Esophagus muscularis mucosa (tissue), 4 donors: ENCODE measurements at regions not wholly inside any gene's neighbourhood (a gene's known extent, or its start where the extent isn't known, plus 50 kb on each side); places are given as distances from the start of the nearest gene placed in this dataset.

ENCODE experiments used
- EP300 ChIP-seq: sonication (generic); formaldehyde crosslinking; IDR thresholded peaks from one replicate; pipeline ENCODE4 v1.6.1; 2017; ENCODE audit warnings: antibody characterized with exemption
- POLR2A ChIP-seq: fragments of 450-650 bp; IDR thresholded peaks from one replicate; pipeline ENCODE4 v1.6.1; 2017; ENCODE audit warnings: antibody characterized with exemption, moderate library complexity, mild to moderate bottlenecking, low read depth
- POLR2AphosphoS5 ChIP-seq, 2 donors: sonication (generic); formaldehyde crosslinking; IDR thresholded peaks; one replicate each; pipeline ENCODE4 v1.6.1; 2017; ENCODE audit warnings: antibody characterized with exemption in 2 of 2
- TF ChIP-seq, protein P1 (sequence below), 3 experiments: fragments of 200-600 bp in 2 of 3; fragments of 450-650 bp in 1 of 3; sonication (generic) in 2 of 3; IDR thresholded peaks; one replicate each; pipeline ENCODE4 v1.5.1; 2017 to 2019; ENCODE audit warnings: antibody characterized with exemption in 3 of 3, mild to moderate bottlenecking in 2 of 3, moderate library complexity in 1 of 3

DNA sequence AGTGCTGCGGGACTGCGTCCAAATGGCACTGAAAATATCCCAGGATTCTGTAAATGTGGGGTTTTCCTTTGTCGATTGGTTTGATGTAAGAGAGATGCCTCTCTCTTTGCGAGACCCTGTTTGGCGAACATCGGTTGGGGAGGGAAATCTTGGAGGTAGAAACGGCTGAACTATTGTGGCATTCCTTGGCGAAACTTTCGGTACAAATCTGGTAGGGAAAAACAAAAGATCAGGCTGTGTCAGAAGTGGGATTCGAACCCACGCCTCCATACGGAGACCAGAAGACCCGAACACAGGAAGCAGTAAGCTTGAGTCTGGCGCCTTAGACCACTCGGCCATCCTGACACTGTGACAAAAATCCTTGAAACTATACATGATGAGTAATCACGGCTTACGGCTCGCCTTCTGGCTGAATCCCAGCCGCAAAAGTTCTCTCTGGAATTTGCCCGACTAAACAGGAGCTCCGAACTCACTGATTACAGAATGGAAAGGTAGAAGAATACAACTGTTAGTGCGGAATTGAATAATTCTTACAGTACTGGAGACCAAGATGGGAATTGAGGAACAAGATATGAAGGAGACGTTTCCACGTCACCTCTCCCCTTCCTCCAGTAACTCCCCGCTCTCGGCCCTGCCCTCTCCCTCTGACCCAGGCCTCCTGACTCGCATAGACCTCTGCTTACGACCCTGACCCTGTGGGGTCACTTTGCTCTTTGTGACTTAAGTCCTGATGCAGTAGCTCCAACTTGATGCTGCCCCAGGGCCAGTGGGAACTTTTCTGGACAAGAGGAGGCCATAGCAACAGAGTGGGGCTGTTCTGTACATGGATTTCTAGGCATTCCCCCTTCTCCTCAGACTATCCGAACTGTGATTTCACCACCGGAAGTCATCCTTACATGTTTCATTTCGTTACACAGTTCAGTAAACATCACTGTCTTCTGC, 132.8 kb upstream of the ZNF184 start:
- no peak for TF ChIP-seq POLR2A
- TF ChIP-seq, protein P1, sequence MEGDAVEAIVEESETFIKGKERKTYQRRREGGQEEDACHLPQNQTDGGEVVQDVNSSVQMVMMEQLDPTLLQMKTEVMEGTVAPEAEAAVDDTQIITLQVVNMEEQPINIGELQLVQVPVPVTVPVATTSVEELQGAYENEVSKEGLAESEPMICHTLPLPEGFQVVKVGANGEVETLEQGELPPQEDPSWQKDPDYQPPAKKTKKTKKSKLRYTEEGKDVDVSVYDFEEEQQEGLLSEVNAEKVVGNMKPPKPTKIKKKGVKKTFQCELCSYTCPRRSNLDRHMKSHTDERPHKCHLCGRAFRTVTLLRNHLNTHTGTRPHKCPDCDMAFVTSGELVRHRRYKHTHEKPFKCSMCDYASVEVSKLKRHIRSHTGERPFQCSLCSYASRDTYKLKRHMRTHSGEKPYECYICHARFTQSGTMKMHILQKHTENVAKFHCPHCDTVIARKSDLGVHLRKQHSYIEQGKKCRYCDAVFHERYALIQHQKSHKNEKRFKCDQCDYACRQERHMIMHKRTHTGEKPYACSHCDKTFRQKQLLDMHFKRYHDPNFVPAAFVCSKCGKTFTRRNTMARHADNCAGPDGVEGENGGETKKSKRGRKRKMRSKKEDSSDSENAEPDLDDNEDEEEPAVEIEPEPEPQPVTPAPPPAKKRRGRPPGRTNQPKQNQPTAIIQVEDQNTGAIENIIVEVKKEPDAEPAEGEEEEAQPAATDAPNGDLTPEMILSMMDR (IDR thresholded peaks at IDR 0.05) = no peak
- TF ChIP-seq POLR2AphosphoS5 (IDR thresholded peaks at IDR 0.05) = no peak
- no peak for TF ChIP-seq EP300
